ENCODE measurements at regions not wholly inside any gene's neighbourhood (a gene's known extent, or its start where the extent isn't known, plus 50 kb on each side); places are given as distances from the start of the nearest gene placed in this dataset.
A peak's percentile ranks its signal among the peaks of the same experiment; 100 is the strongest.

- TF ChIP-seq EP300 (IDR thresholded peaks at IDR 0.05), result peak in 1 of 4 donors; percentile 28
- TF ChIP-seq POLR2A (IDR thresholded peaks at IDR 0.05), result no peak
- no peak for TF ChIP-seq CTCF (IDR thresholded peaks at IDR 0.05)
These were observed 113.7 kb upstream of the ANKRD1 start for GRCh38 chr10:91034494-91035159.

Data from sigmoid colon (tissue), 4 donors.